GM12878 (cell line): ENCODE measurements at regions not wholly inside any gene's neighbourhood (a gene's known extent, or its start where the extent isn't known, plus 50 kb on each side); places are given as distances from the start of the nearest gene placed in this dataset.

Source experiments
- ATAC-seq: fragments of 200-7000 bp; cut with Tn5 transposase; 3 replicates; pipeline ENCODE4 v1.9.1; 2020; ENCODE audit warnings: mild to moderate bottlenecking, moderate library complexity
- BruUV-seq: library from RNA; stranded (reverse); fragments of 400-500 nt; replicated peaks from 2 replicates; lab custom pipeline; 2021; lab: Mats Ljungman, UMichigan
- CTCF ChIA-PET: fragments of 300-600 bp; sonication (Branson Sonifier 250); formaldehyde crosslinking; extraction: SDS; loops from one replicate; lab custom pipeline; 2021; ENCODE audit warnings: inconsistent platforms; lab: Yijun Ruan, JAX
- POLR2A ChIA-PET: fragments of 350-600 bp; formaldehyde crosslinking; extraction: SDS; loops from one replicate; lab custom pipeline; 2021; ENCODE audit warnings: inconsistent platforms; lab: Charles Lee
- RAD21 ChIA-PET: fragments of 300-600 bp; sonication (Branson Sonifier 250); formaldehyde crosslinking; loops from one replicate; lab custom pipeline; 2023; ENCODE audit warnings: antibody characterized with exemption; ENCODE audit not compliant: unreplicated experiment; lab: Charles Lee
- SMC1A ChIA-PET: fragments of 300-600 bp; sonication (Branson Sonifier 250); formaldehyde crosslinking; loops from one replicate; lab custom pipeline; 2023; ENCODE audit not compliant: unreplicated experiment, uncharacterized antibody; lab: Charles Lee
- DNase-seq: peaks from one replicate; pipeline ENCODE4 v3.0.0-alpha.2; 2011; ENCODE audit warnings: low read depth, low spot score
- FAIRE-seq: peaks from 3 replicates; lab custom pipeline; 2011; peaks lifted over from hg19 to GRCh38; lab: Jason Lieb, UNC
- H2AFZ ChIP-seq: 2 replicates; pipeline ENCODE4 v1.6.0; 2011; ENCODE audit warnings: low read depth, low read length, control low read depth; ENCODE audit not compliant: control insufficient read depth
- H3K27ac ChIP-seq: 2 replicates; pipeline ENCODE4 v1.5.1; 2011; ENCODE audit warnings: control low read depth; ENCODE audit not compliant: control insufficient read depth, insufficient read depth
- H3K27me3 ChIP-seq, 2 experiments: replicated peaks in 1 of 2; 2 replicates each; pipeline versions ENCODE4 v1.6.0 to v1.6.1; 2011; ENCODE audit warnings: low read length in 1 of 2; ENCODE audit not compliant: control insufficient read depth in 2 of 2, insufficient read depth in 2 of 2
- H3K36me3 ChIP-seq, 2 experiments: 2 replicates each; pipeline ENCODE4 v1.5.1; 2011; ENCODE audit warnings: low read length in 1 of 2; ENCODE audit not compliant: control insufficient read depth in 2 of 2, insufficient read depth in 2 of 2
- H3K4me1 ChIP-seq: 2 replicates; pipeline ENCODE4 v1.6.1; 2011; ENCODE audit warnings: mild to moderate bottlenecking, low read length, moderate library complexity, mixed read lengths; ENCODE audit not compliant: control insufficient read depth, insufficient read depth
- H3K4me2 ChIP-seq: 2 replicates; pipeline ENCODE4 v1.6.0; 2011; ENCODE audit warnings: control low read depth; ENCODE audit not compliant: control insufficient read depth, insufficient read depth
- H3K4me3 ChIP-seq: fragments of 200-600 bp; sonication (generic); 2 replicates; pipeline ENCODE4 v1.5.1; 2016
- H3K79me2 ChIP-seq: 2 replicates; pipeline ENCODE4 v1.6.0; 2011; ENCODE audit warnings: low read length; ENCODE audit not compliant: control insufficient read depth, insufficient read depth
- H3K9ac ChIP-seq: 2 replicates; pipeline ENCODE4 v1.8.0; 2011; ENCODE audit warnings: low read length, control low read depth, mixed read lengths; ENCODE audit not compliant: control insufficient read depth, insufficient read depth
- H3K9me3 ChIP-seq: replicated peaks from 3 replicates; pipeline ENCODE4 v1.5.1; 2011; ENCODE audit warnings: mild to moderate bottlenecking, low read length; ENCODE audit not compliant: control insufficient read depth, insufficient read depth
- H4K20me1 ChIP-seq: 2 replicates; pipeline ENCODE4 v1.6.0; 2011; ENCODE audit not compliant: control insufficient read depth, insufficient read depth
- CEBPB ChIP-seq, 2 experiments: fragments of 150-350 bp in 1 of 2; IDR thresholded peaks; 2 replicates each; pipeline ENCODE4 v1.6.1; 2012 to 2014; ENCODE audit warnings: low read depth in 2 of 2, low read length in 2 of 2, borderline replicate concordance in 1 of 2, inconsistent platforms in 1 of 2
- E4F1 ChIP-seq: fragments of 450-650 bp; IDR thresholded peaks from 2 replicates; pipeline ENCODE4 v1.6.1; 2018; ENCODE audit warnings: borderline replicate concordance, mild to moderate bottlenecking; ENCODE audit not compliant: partially characterized antibody
- EGR1 ChIP-seq, 2 experiments: IDR thresholded peaks; 1 replicate in 1 of 2; 2 replicates in 1 of 2; pipeline ENCODE4 v1.6.1; 2011 to 2012; ENCODE audit warnings: low read depth in 2 of 2, low read length in 2 of 2, borderline replicate concordance in 1 of 2, mild to moderate bottlenecking in 1 of 2, moderate library complexity in 1 of 2
- ESRRA ChIP-seq: IDR thresholded peaks from 2 replicates; pipeline ENCODE4 v1.6.1; 2012; ENCODE audit warnings: mild to moderate bottlenecking, low read length, improper control_type of control experiment
- IRF4 ChIP-seq: IDR thresholded peaks from 2 replicates; pipeline ENCODE4 v1.6.1; 2011; ENCODE audit warnings: low read depth, low read length
- JUNB ChIP-seq: IDR thresholded peaks from 2 replicates; pipeline ENCODE4 v1.6.1; 2016; ENCODE audit warnings: antibody characterized with exemption, mild to moderate bottlenecking
- LARP7 ChIP-seq: fragments of 450-650 bp; IDR thresholded peaks from 2 replicates; pipeline ENCODE4 v1.6.1; 2017; ENCODE audit warnings: mild to moderate bottlenecking
- MEF2A ChIP-seq: IDR thresholded peaks from 2 replicates; pipeline ENCODE4 v1.6.1; 2011; ENCODE audit warnings: low read depth, mild to moderate bottlenecking, low read length, moderate library complexity; ENCODE audit not compliant: insufficient read depth
- MTA2 ChIP-seq: fragments of 450-650 bp; IDR thresholded peaks from 2 replicates; pipeline ENCODE4 v1.6.1; 2016; ENCODE audit warnings: low read depth, mild to moderate bottlenecking, moderate library complexity
- NFIC ChIP-seq: IDR thresholded peaks from 2 replicates; pipeline ENCODE4 v1.6.1; 2012; ENCODE audit warnings: low read depth, mild to moderate bottlenecking, inconsistent platforms, low read length, moderate library complexity
- PKNOX1 ChIP-seq: fragments of 450-650 bp; IDR thresholded peaks from 2 replicates; pipeline ENCODE4 v1.6.1; 2016; ENCODE audit warnings: mild to moderate bottlenecking
- SIX5 ChIP-seq: IDR thresholded peaks from 2 replicates; pipeline ENCODE4 v1.6.1; 2011; ENCODE audit warnings: mild to moderate bottlenecking, low read depth, low read length, moderate library complexity; ENCODE audit not compliant: severe bottlenecking
- ZBTB33 ChIP-seq: fragments of 450-650 bp; IDR thresholded peaks from 2 replicates; pipeline ENCODE4 v1.6.1; 2017; ENCODE audit warnings: mild to moderate bottlenecking
- WGBS: methylation state at CpG from one replicate; pipeline ENCODE4 v1.1.6; 2016; ENCODE audit warnings: low lambda C conversion rate; ENCODE audit not compliant: insufficient replicate concordance, insufficient coverage; ENCODE audit errors: missing lambda C conversion rate; 5-methylcytosine and 5-hydroxymethylcytosine counted together
- in situ Hi-C: fragments of 300-500 bp; cut with MboI; formaldehyde crosslinking; loops from 9 replicates; pipeline ENCODE4 v1.14.3; 2018; ENCODE audit warnings: mixed read lengths
- intact Hi-C: fragments of 100-400 bp; cut with micrococcal nuclease; formaldehyde crosslinking; loops from one replicate; pipeline ENCODE4 v1.14.2; 2022; ENCODE audit not compliant: unreplicated experiment

GRCh38 chr10:120087109-120087508 lies 194.6 kb downstream of the SEC23IP start:
- H4K20me1 ChIP-seq: no peaks in the 10 kb centered on the region
- CTCF ChIA-PET: no interaction called here
- no peaks in the 10 kb centered on the region; the same call in 2 of the 3 replicates for H3K9me3 ChIP-seq
- no peak for DNase-seq
- no peaks in the 10 kb centered on the region for H3K4me1 ChIP-seq
- 28% methylated on average over 3 of the region's 3 CpGs for WGBS
- in situ Hi-C loops: no loop called here
- H3K4me3 ChIP-seq: no peak overlapping the region
- TF ChIP-seq IRF4 (no peak), PKNOX1 (no peak)
- TF ChIP-seq, all 136 proteins: peak for 0
- H3K27me3 ChIP-seq: no peaks in the 10 kb centered on the region
- H2AFZ ChIP-seq: no peak overlapping the region
- no peak overlapping the region for H3K4me2 ChIP-seq
- ATAC-seq (no peak), FAIRE-seq (no peak)
- no peaks in the 10 kb centered on the region for H3K36me3 ChIP-seq
- H3K27ac ChIP-seq: no peak overlapping the region
- BruUV-seq: no TSS peak
- intact Hi-C loops: no loop called here
- H3K79me2 ChIP-seq: no peaks in the 10 kb centered on the region
- H3K9ac ChIP-seq: no peak overlapping the region
- POLR2A ChIA-PET: no interaction called here
- SMC1A ChIA-PET: interaction anchor here (1.2 kb wide), 1 partner anchor 8 kb away, joined by 4 read pairs; no protein-coding TSS in a partner anchor
- RAD21 ChIA-PET: no interaction called here

DNA sequence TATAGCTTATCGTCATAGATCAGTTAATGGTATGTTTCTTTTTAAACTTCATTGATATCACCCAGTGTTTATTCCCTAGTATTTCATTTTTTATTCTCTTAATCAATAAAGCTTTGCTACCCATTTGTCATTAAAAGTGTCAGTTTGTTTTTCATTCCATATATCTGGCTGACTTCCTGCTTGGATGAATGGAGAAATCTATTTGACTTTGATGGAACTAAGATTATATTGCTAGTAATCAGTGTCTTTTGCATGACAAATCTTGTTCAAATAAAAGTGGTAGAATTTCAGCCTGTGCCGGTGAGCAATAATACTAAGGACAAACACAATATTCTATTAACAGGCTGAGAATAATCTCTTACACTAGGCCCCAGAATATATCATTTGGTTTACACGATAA lies 203.3 kb downstream of the SEC23IP start:
- Histone ChIP-seq H3K9ac (no peak overlapping the region), H3K4me3 (no peak overlapping the region), H2AFZ (no peak overlapping the region), H3K27me3 (no peaks in the 10 kb centered on the region), H4K20me1 (no peaks in the 10 kb centered on the region), H3K27ac (no peak overlapping the region), H3K4me2 (no peak overlapping the region), H3K9me3 (no peaks in the 10 kb centered on the region; the same call in 2 of the 3 replicates), H3K4me1 (no peaks in the 10 kb centered on the region), H3K79me2 (no peaks in the 10 kb centered on the region), H3K36me3 (no peaks in the 10 kb centered on the region)
- in situ Hi-C loops: no loop called here
- POLR2A ChIA-PET: no interaction called here
- WGBS: 45% methylated on average over 3 of the region's 3 CpGs
- RAD21 ChIA-PET: no interaction called here
- ATAC-seq (no peak), FAIRE-seq (no peak), DNase-seq (no peak)
- no TSS peak for BruUV-seq
- intact Hi-C loops: no loop called here
- SMC1A ChIA-PET: interaction anchor here (1.7 kb wide), 1 partner anchor 9 kb away, joined by 4 read pairs; no protein-coding TSS in a partner anchor
- CTCF ChIA-PET: no interaction called here
- TF ChIP-seq MTA2 (no peak), NFIC (no peak), IRF4 (no peak), ZBTB33 (no peak), E4F1 (no peak), ESRRA (no peak), MEF2A (no peak), JUNB (no peak), LARP7 (no peak), CEBPB (IDR thresholded peaks at IDR 0.05; ENCODE audit: borderline replicate concordance in 1 of 2, low read depth in 2 of 2, low read length in 2 of 2) (no peak), EGR1 (IDR thresholded peaks at IDR 0.05; ENCODE audit: borderline replicate concordance in 1 of 2, low read depth in 2 of 2, low read length in 2 of 2) (no peak), SIX5 (no peak)
